Tibial nerve (tissue), 4 donors: ENCODE measurements at regions not wholly inside any gene's neighbourhood (a gene's known extent, or its start where the extent isn't known, plus 50 kb on each side); places are given as distances from the start of the nearest gene placed in this dataset.

Experiments used
- DNase-seq, 2 donors: peaks; one replicate each; pipeline ENCODE4 v3.0.0-alpha.2; 2019; ENCODE audit warnings: low spot score in 2 of 2
- H3K27ac ChIP-seq, 4 donors: fragments of 200-600 bp; sonication (generic) in 3 of 4; one replicate each; pipeline ENCODE4 v1.5.1; 2017 to 2019; ENCODE audit warnings: mild to moderate bottlenecking in 1 of 4
- H3K27me3 ChIP-seq, 2 donors: fragments of 200-600 bp; sonication (generic) in 1 of 2; one replicate each; pipeline versions ENCODE4 v1.5.1 to v1.6.0; 2017 to 2019
- H3K36me3 ChIP-seq, 3 donors: fragments of 200-600 bp; sonication (generic); one replicate each; pipeline ENCODE4 v1.5.1; 2018 to 2019
- H3K4me1 ChIP-seq, 4 donors: fragments of 200-600 bp; sonication (generic) in 3 of 4; one replicate each; pipeline ENCODE4 v1.5.1; 2017 to 2019
- H3K4me3 ChIP-seq, 4 donors: fragments of 200-600 bp; sonication (generic) in 3 of 4; one replicate each; pipeline ENCODE4 v1.5.1; 2017 to 2019; ENCODE audit warnings: mild to moderate bottlenecking in 1 of 4, moderate library complexity in 1 of 4
- H3K9me3 ChIP-seq, 4 donors: fragments of 200-600 bp; sonication (generic) in 3 of 4; one replicate each; pipeline ENCODE4 v1.5.1; 2017 to 2019
- EP300 ChIP-seq, 2 donors: sonication (generic); formaldehyde crosslinking; IDR thresholded peaks; one replicate each; pipeline ENCODE4 v1.6.1; 2017; ENCODE audit warnings: antibody characterized with exemption in 2 of 2, mild to moderate bottlenecking in 1 of 2
- POLR2A ChIP-seq, 2 donors: fragments of 450-650 bp; IDR thresholded peaks; one replicate each; pipeline ENCODE4 v1.6.1; 2017; ENCODE audit warnings: antibody characterized with exemption in 2 of 2, mild to moderate bottlenecking in 2 of 2, moderate library complexity in 2 of 2
- WGBS, 2 donors: methylation state at CpG; one replicate each; pipeline ENCODE4 v1.1.5; 2018; 5-methylcytosine and 5-hydroxymethylcytosine counted together
- TF ChIP-seq, protein P1 (sequence below), 5 experiments: fragments of 200-600 bp in 3 of 5; fragments of 450-650 bp in 2 of 5; sonication (generic) in 3 of 5; IDR thresholded peaks; one replicate each; pipeline ENCODE4 v1.5.1; 2016 to 2019; ENCODE audit warnings: antibody characterized with exemption in 5 of 5, mild to moderate bottlenecking in 3 of 5, moderate library complexity in 2 of 5

DNA sequence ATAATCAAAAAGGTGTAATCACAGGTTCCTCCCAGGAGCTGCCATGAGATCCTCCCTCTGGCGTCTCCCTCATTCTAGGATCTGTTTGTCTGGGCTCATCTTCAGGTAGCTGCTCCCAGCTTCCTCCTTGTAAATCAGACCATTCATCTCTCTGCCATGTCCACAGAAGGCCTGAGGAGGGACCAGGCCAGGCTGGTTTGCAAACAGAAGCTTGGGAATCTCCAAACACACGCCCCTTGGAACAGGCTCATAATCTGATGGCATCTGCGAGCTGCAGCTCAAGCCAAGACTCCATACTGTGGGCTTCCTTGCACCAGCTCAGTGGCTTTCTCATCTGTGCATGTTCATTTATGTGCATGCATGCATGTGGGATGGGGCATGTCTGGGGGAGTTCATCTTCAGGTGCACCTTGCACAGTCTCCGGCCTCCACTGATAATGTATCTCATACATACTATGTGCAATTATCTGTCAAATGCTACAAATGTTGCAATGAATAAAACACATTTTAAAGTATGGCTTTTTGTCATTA lies 134.9 kb downstream of the NXPE2 start:
- TF ChIP-seq, protein P1, sequence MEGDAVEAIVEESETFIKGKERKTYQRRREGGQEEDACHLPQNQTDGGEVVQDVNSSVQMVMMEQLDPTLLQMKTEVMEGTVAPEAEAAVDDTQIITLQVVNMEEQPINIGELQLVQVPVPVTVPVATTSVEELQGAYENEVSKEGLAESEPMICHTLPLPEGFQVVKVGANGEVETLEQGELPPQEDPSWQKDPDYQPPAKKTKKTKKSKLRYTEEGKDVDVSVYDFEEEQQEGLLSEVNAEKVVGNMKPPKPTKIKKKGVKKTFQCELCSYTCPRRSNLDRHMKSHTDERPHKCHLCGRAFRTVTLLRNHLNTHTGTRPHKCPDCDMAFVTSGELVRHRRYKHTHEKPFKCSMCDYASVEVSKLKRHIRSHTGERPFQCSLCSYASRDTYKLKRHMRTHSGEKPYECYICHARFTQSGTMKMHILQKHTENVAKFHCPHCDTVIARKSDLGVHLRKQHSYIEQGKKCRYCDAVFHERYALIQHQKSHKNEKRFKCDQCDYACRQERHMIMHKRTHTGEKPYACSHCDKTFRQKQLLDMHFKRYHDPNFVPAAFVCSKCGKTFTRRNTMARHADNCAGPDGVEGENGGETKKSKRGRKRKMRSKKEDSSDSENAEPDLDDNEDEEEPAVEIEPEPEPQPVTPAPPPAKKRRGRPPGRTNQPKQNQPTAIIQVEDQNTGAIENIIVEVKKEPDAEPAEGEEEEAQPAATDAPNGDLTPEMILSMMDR (IDR thresholded peaks at IDR 0.05) = no peak
- TF ChIP-seq POLR2A (IDR thresholded peaks at IDR 0.05) = no peak
- no peak for TF ChIP-seq EP300 (IDR thresholded peaks at IDR 0.05)
- Histone ChIP-seq H3K27me3 (peaks cover 0 to 10% of the 10 kb centered on the region in 2 donors), H3K4me3 (no peak overlapping the region), H3K36me3 (no peaks in the 10 kb centered on the region), H3K27ac (no peak overlapping the region), H3K9me3 (no peaks in the 10 kb centered on the region), H3K4me1 (no peaks in the 10 kb centered on the region)
- no peak for DNase-seq
- WGBS, 2 donors = 71 to 89% methylated on average over 4 of the region's 4 CpGs

DNA sequence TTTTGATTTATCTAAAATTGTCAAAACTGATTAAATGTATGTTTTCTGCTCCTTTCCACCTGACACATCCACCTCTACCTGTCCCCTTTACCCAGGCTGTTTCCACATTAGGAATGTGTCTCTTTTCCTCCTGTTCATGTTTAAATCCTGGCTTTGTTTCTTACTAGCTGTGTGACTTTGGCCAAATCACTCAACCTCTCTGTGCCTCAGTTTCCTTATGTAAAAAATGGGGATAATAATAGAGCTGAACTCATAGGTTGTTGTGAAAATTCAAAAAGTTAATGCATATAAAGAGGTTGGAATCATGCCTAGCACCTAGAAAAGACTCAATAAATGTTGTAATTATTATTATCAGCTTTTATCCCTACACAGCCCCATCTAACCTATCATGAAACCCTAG lies 136.8 kb downstream of the NXPE2 start:
- peaks cover 0 to 10% of the 10 kb centered on the region in 2 donors for H3K27me3 ChIP-seq
- H3K4me3 ChIP-seq = no peak overlapping the region
- no peaks in the 10 kb centered on the region for H3K36me3 ChIP-seq
- no peak for DNase-seq
- no peaks in the 10 kb centered on the region for H3K4me1 ChIP-seq
- H3K9me3 ChIP-seq = no peaks in the 10 kb centered on the region
- H3K27ac ChIP-seq = no peak overlapping the region
- TF ChIP-seq EP300 (IDR thresholded peaks at IDR 0.05) = no peak
- TF ChIP-seq POLR2A (IDR thresholded peaks at IDR 0.05) = no peak
- TF ChIP-seq, protein P1 (IDR thresholded peaks at IDR 0.05) = no peak

DNA sequence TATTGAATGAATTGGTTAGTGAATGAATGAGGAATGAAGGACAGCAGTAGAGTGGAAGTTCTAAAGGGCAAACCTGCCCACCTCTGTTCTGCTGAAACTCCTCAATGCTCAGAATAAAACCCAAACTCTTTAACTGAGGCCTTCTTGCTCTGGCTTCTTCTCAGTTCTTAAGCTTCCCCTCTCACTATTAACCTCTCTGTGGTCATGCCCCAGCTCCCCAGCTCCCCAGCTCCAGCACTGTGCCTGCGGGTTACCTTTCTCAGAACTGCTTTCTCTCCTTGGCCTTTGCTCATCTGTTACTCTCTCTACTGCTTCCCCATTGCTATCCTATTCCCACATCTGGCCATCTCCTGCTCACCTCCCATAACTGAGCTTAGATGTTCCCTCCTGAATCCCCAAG lies 137.4 kb downstream of the NXPE2 start:
- Histone ChIP-seq H3K9me3 (no peaks in the 10 kb centered on the region), H3K27me3 (peaks cover 0 to 10% of the 10 kb centered on the region in 2 donors), H3K4me1 (no peaks in the 10 kb centered on the region), H3K4me3 (no peak overlapping the region), H3K27ac (no peak overlapping the region), H3K36me3 (no peaks in the 10 kb centered on the region)
- TF ChIP-seq POLR2A (IDR thresholded peaks at IDR 0.05) = no peak
- TF ChIP-seq EP300 (IDR thresholded peaks at IDR 0.05) = no peak
- TF ChIP-seq, protein P1 (IDR thresholded peaks at IDR 0.05) = no peak
- WGBS, 2 donors = 88 to 92% methylated on average over 1 of the region's 1 CpG
- DNase-seq = no peak

DNA sequence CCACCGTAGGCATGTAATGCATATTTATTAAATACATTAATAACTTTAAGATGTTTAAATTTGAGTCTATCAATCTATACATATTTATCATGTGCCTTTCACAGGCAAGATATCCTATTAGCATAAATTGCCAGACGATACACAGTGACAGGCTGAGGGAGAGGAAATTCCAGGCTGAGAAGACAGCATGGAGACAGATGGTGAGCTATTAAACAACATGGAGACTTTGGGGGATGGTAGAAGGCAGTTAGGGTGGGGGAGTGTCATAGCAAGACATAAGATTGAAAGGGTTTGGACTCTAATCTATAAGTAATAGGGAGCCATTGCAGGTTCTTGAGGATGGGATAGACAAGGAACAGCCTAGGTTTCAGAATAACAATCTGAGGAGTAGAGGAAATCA lies 138.5 kb downstream of the NXPE2 start:
- 67 to 69% methylated on average over 2 of the region's 2 CpGs for WGBS, 2 donors
- no peak overlapping the region for H3K27ac ChIP-seq
- H3K27me3 ChIP-seq = peaks cover 0 to 10% of the 10 kb centered on the region in 2 donors
- DNase-seq = no peak
- no peaks in the 10 kb centered on the region for H3K4me1 ChIP-seq
- no peak overlapping the region for H3K4me3 ChIP-seq
- no peak for TF ChIP-seq POLR2A (IDR thresholded peaks at IDR 0.05)
- TF ChIP-seq EP300 (IDR thresholded peaks at IDR 0.05) = no peak
- TF ChIP-seq, protein P1 (IDR thresholded peaks at IDR 0.05) = no peak
- H3K36me3 ChIP-seq = no peaks in the 10 kb centered on the region
- H3K9me3 ChIP-seq = no peaks in the 10 kb centered on the region

DNA sequence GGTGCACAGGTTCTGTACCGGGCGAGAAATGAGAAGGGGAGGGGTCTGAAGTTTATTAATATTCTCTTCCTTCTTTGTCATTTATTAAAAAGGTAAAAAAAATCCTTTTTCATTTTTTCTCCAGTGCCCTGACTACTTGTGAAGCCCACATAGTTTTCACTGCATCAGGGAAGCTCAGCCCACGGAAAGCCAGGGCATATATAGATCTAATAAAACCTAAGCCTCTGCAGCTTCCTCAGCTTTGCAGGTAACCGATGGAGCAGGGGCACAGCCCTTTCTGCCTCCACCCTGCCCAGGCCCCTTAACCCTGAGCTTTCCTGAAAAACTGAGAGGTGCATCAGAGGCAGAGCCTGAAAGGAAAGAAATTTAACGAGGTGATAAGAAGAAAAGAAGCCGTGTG lies 140.1 kb downstream of the NXPE2 start:
- no peaks in the 10 kb centered on the region for H3K4me1 ChIP-seq
- H3K36me3 ChIP-seq = no peaks in the 10 kb centered on the region

More for the DNA sequence above, 140.1 kb downstream of the NXPE2 start:
- 22 to 29% methylated on average over 6 of the region's 6 CpGs for WGBS, 2 donors
- no peak overlapping the region for H3K4me3 ChIP-seq
- H3K9me3 ChIP-seq = no peaks in the 10 kb centered on the region
- TF ChIP-seq POLR2A (IDR thresholded peaks at IDR 0.05) = no peak
- TF ChIP-seq, protein P1 (IDR thresholded peaks at IDR 0.05) = no peak
- no peak for TF ChIP-seq EP300 (IDR thresholded peaks at IDR 0.05)
- DNase-seq = no peak
- H3K27ac ChIP-seq = no peak overlapping the region
- peaks cover 0 to 10% of the 10 kb centered on the region in 2 donors for H3K27me3 ChIP-seq
